OCI-LY3 (cell line): ENCODE measurements at regions not wholly inside any gene's neighbourhood (a gene's known extent, or its start where the extent isn't known, plus 50 kb on each side); places are given as distances from the start of the nearest gene placed in this dataset.
"Not testable (repeated sequence)": the region's sequence is repeated elsewhere in the genome, so short reads cannot be mapped to it uniquely, and the experiment has no call there.

Experiments
- H2AFZ ChIP-seq: fragments of 200-600, 300-600 bp; shearing (Covaris generic); 2 replicates; pipeline ENCODE4 v1.6.0; 2014; ENCODE audit warnings: antibody characterized with exemption, low read depth, low read length
- H3K27ac ChIP-seq: fragments of 200-600, 300-600 bp; sonication (generic); 2 replicates; pipeline ENCODE4 v1.5.1; 2014; ENCODE audit warnings: mild to moderate bottlenecking, low read length, moderate library complexity, mixed read lengths
- H3K27me3 ChIP-seq: fragments of 200-600, 300-600 bp; sonication (generic); 2 replicates; pipeline ENCODE4 v1.6.1; 2014; ENCODE audit warnings: low read depth, low read length, mixed read lengths
- H3K36me3 ChIP-seq: fragments of 200-600, 300-600 bp; sonication (generic); replicated peaks from 2 replicates; pipeline ENCODE3; 2014; ENCODE audit warnings: low read depth, low read length, mixed read lengths
- H3K4me1 ChIP-seq: fragments of 300-600, 200-600 bp; sonication (generic); 2 replicates; pipeline ENCODE4 v1.6.1; 2014; ENCODE audit warnings: low read length, mixed read lengths
- H3K4me2 ChIP-seq: fragments of 200-600, 300-600 bp; sonication (generic); 2 replicates; pipeline ENCODE4 v1.6.1; 2014; ENCODE audit warnings: low read length, mixed read lengths
- H3K4me3 ChIP-seq: fragments of 300-600, 200-600 bp; sonication (generic); 2 replicates; pipeline ENCODE4 v1.5.1; 2014; ENCODE audit warnings: antibody characterized with exemption, mild to moderate bottlenecking, low read length, moderate library complexity
- H3K79me2 ChIP-seq: fragments of 300-600, 200-600 bp; shearing (Covaris generic); 2 replicates; pipeline ENCODE4 v1.6.1; 2014; ENCODE audit warnings: mild to moderate bottlenecking, low read length, mixed read lengths
- H3K9ac ChIP-seq: fragments of 300-600, 200-600 bp; shearing (Covaris generic); 2 replicates; pipeline ENCODE4 v1.6.0; 2014; ENCODE audit warnings: mild to moderate bottlenecking, low read length, moderate library complexity
- H3K9me3 ChIP-seq: fragments of 200-600, 300-600 bp; shearing (Covaris generic); 2 replicates; pipeline ENCODE4 v1.6.1; 2014; ENCODE audit warnings: low read length, mixed read lengths; ENCODE audit not compliant: insufficient read depth
- H4K20me1 ChIP-seq: fragments of 200-600, 300-600 bp; sonication (generic); 2 replicates; pipeline ENCODE4 v1.6.1; 2016; ENCODE audit warnings: low read length, mixed read lengths; ENCODE audit not compliant: insufficient read depth

- not testable (repeated sequence) for H3K27ac ChIP-seq, H2AFZ ChIP-seq, H3K9ac ChIP-seq, H3K4me2 ChIP-seq, H3K4me1 ChIP-seq, H3K27me3 ChIP-seq, H4K20me1 ChIP-seq, H3K4me3 ChIP-seq, H3K79me2 ChIP-seq, H3K9me3 ChIP-seq, H3K36me3 ChIP-seq
Measured at GRCh38 chr2:91844451-91844825, 3026.8 kb upstream of the TEKT4 start.

GRCh38 chr2:91846388-91846787 is 3024.8 kb upstream of the TEKT4 start:
- not testable (repeated sequence) for H3K9me3 ChIP-seq, H4K20me1 ChIP-seq, H3K4me1 ChIP-seq, H3K9ac ChIP-seq, H2AFZ ChIP-seq, H3K4me2 ChIP-seq, H3K27me3 ChIP-seq, H3K27ac ChIP-seq, H3K4me3 ChIP-seq, H3K79me2 ChIP-seq, H3K36me3 ChIP-seq

DNA sequence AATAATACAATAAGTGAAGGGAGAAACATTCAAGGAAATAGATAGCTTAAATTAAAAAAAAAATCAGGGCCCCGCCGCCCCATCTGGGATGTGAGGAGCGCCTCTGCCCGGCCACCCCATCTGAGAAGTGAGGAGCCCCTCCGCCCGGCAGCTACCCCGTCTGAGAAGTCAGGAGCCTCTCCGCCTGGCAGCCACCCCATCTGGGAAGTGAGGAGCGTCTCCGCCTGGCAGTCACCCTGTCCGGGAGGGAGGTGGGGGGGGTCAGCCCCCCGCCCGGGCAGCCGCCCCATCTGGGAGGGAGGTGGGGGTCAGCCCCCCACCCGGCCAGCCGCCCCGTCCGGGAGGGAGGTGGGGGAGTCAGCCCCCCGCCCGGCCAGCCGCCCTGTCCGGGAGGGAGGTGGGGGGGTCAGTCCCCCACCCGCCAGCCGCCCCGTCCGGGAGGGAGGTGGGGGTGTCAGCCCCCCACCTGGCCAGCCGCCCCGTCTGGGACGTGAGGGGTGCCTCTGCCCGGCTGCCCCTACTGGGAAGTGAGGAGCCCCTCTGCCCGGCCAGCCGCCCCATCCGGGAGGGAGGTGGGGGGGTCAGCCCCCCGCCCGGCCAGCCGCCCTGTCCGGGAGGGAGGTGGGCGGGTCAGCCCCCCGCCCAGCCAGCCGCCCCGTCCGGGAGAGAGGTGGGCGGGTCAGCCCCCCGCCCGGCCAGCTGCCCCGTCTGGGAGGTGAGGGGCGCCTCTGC is 3019.4 kb upstream of the TEKT4 start:
- not testable (repeated sequence) for H2AFZ ChIP-seq, H3K4me2 ChIP-seq, H3K79me2 ChIP-seq, H3K9me3 ChIP-seq, H3K27me3 ChIP-seq, H4K20me1 ChIP-seq, H3K4me3 ChIP-seq, H3K9ac ChIP-seq, H3K27ac ChIP-seq, H3K4me1 ChIP-seq, H3K36me3 ChIP-seq

DNA sequence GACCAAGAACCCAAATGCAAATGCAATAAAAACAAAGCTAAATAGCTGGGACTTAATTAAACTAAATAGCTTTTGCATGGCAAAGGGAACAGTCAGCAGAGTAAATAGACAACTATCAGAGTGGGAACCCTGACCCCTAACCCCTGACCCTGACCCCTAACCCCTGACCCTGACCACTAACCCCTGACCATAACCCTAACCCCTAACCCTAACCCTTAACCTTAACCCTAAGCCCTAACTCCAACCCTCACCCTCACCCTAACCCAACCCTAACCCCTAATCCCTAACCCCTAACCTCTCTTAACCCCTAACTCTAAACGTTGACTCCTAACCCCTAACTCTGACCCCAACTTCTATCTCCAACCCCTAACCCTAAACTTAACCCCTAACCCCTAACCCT is 3014.3 kb upstream of the TEKT4 start:
- H3K9me3 ChIP-seq, H3K4me3 ChIP-seq, H3K4me1 ChIP-seq, H3K27me3 ChIP-seq, H4K20me1 ChIP-seq, H3K79me2 ChIP-seq, H3K4me2 ChIP-seq, H3K27ac ChIP-seq, H3K36me3 ChIP-seq, H3K9ac ChIP-seq, H2AFZ ChIP-seq: not testable (repeated sequence)

GRCh38 chr2:91857711-91858110 is 3013.5 kb upstream of the TEKT4 start:
- H4K20me1 ChIP-seq, H3K79me2 ChIP-seq, H3K9ac ChIP-seq, H2AFZ ChIP-seq, H3K4me2 ChIP-seq, H3K36me3 ChIP-seq, H3K27ac ChIP-seq, H3K27me3 ChIP-seq, H3K4me1 ChIP-seq, H3K4me3 ChIP-seq, H3K9me3 ChIP-seq: not testable (repeated sequence)

GRCh38 chr2:91871716-91872115 is 2999.5 kb upstream of the TEKT4 start:
- not testable (repeated sequence) for H2AFZ ChIP-seq, H3K9ac ChIP-seq, H3K4me3 ChIP-seq, H3K36me3 ChIP-seq, H3K4me1 ChIP-seq, H3K79me2 ChIP-seq, H3K27me3 ChIP-seq, H3K4me2 ChIP-seq, H3K27ac ChIP-seq, H3K9me3 ChIP-seq, H4K20me1 ChIP-seq

- H3K9ac ChIP-seq, H3K4me3 ChIP-seq, H3K9me3 ChIP-seq, H3K79me2 ChIP-seq, H4K20me1 ChIP-seq, H3K4me2 ChIP-seq, H3K27ac ChIP-seq, H3K4me1 ChIP-seq, H2AFZ ChIP-seq, H3K27me3 ChIP-seq, H3K36me3 ChIP-seq: not testable (repeated sequence)
Measured at GRCh38 chr2:91873416-91873815, 2997.8 kb upstream of the TEKT4 start.

GRCh38 chr2:91877658-91878210 is 2993.5 kb upstream of the TEKT4 start:
- H3K79me2 ChIP-seq, H3K36me3 ChIP-seq, H3K27ac ChIP-seq, H3K27me3 ChIP-seq, H4K20me1 ChIP-seq, H3K9me3 ChIP-seq, H3K9ac ChIP-seq, H3K4me3 ChIP-seq, H3K4me2 ChIP-seq, H3K4me1 ChIP-seq, H2AFZ ChIP-seq: not testable (repeated sequence)
